Sciatic nerve (tissue), 2 donors: ENCODE measurements at regions not wholly inside any gene's neighbourhood (a gene's known extent, or its start where the extent isn't known, plus 50 kb on each side); places are given as distances from the start of the nearest gene placed in this dataset.
A peak's percentile ranks its signal among the peaks of the same experiment; 100 is the strongest.

Experiments
- ATAC-seq: fragments of 200-7000 bp; cut with Tn5 transposase; one replicate; pipeline ENCODE4 v1.9.1; 2020; ENCODE audit warnings: mild to moderate bottlenecking, moderate library complexity
- DNase-seq: peaks from one replicate; pipeline ENCODE4 v3.0.0-alpha.2; 2020; ENCODE audit warnings: low spot score
- intact Hi-C: fragments of 100-400 bp; cut with DNase I; formaldehyde crosslinking; loops from one replicate; pipeline ENCODE4 v1.14.2; 2022
- donor health status: DM: no; HTN: no; CAD: no.
- donor health status: DM: no; HTN: no; CAD: no.

DNA sequence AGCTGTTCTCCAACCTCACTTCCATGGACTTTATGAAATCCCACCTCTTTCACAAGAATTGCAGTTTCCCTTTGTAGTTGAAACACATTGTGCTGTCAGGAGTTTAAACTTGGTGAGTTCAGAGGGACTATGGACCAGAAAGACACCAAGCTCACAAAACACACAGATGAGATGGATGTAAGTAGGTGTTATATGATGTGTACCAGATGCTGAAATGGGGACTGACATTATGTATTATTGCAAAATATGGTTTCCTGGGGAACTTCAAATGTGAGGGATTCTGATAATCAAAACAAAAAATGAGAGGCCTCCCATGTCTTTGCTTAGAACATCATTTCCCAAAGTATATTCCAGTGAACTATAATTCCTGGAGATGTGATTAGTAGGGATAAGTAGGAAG lies 401.1 kb upstream of the ARID1B start:
- DNase-seq (no peak), ATAC-seq (no peak)
- intact Hi-C loops = no loop called here

GRCh38 chr6:156359912-156360311 lies 417.3 kb upstream of the ARID1B start:
- ATAC-seq (no peak), DNase-seq (no peak)
- intact Hi-C loops = no loop called here

- ATAC-seq (no peak), DNase-seq (no peak)
- intact Hi-C loops = no loop called here
Measured at GRCh38 chr6:156352861-156353260, 424.3 kb upstream of the ARID1B start.

- ATAC-seq = no peak
- intact Hi-C loops = loop anchor here (2.0 kb wide), 1 partner anchor 61 kb away; no protein-coding TSS in a partner anchor
- no peak for DNase-seq
Measured at GRCh38 chr6:156351346-156351966, 425.7 kb upstream of the ARID1B start.

- DNase-seq (no peak), ATAC-seq (no peak)
- intact Hi-C loops = loop anchor here (2.0 kb wide), 1 partner anchor 60 kb away; no protein-coding TSS in a partner anchor
Measured at GRCh38 chr6:156350337-156350736, 426.8 kb upstream of the ARID1B start.

DNA sequence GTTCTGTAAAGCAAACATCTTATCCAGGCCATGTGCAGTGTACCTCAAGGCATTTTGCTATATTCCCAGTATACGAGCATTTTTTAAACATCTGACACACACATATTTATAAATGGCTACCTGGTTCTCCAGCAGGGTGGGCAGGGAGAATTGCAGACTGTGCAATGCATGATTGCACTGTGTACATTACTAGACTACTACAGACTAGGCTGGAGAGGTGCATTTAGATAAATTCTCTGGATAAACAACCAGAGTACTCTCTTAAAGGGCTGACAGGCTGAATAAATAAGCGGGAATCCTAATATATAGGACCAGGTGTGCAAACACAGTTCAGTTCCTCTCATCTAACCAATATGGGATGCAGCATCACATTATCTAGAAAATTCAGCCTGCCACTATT lies 428.3 kb upstream of the ARID1B start:
- DNase-seq (no peak), ATAC-seq (no peak)
- intact Hi-C loops = no loop called here

DNA sequence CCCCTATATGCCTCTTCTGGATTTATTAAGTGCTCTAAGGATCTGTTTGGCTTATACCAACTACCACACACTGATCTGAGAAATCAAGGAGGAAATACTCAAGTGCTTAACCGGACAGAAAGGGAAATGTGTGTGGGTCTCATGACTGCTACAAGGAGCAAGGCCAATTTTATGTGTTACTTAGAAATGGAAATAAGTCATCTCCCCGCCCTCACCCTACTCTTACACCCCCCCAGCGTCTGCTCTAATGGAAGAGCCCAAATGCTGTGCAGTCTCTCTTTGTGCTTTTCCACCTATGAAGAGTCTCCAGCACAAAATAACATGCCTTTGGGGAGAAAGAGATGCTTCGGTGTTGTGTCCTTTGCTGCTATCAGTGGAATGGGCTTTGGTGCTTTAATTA lies 428.8 kb upstream of the ARID1B start:
- intact Hi-C loops = no loop called here
- DNase-seq (no peak), ATAC-seq (peak; percentile 20)

GRCh38 chr6:156347656-156348055 lies 429.5 kb upstream of the ARID1B start:
- no peak for ATAC-seq
- intact Hi-C loops = no loop called here
- DNase-seq = no peak

DNA sequence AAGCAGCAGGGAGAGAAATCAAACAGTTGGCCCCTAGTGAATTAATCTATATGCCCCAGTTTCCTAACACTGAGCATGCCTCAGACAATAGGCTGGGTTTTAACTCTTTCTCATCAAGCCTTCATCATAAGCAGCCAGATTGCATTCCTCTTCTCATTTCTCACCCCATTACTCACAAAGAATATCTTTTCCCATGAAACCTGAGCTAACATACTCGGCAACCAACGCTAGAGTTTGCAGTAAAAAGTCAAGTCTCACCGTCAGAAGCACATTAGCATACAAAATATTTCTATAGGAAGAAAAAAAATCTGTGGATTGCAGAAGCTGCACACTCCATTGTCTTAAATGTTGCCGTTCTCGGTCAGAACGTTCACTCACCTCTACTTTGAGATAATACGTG lies 429.9 kb upstream of the ARID1B start:
- intact Hi-C loops = no loop called here
- DNase-seq (no peak), ATAC-seq (no peak)

- no peak for DNase-seq
- intact Hi-C loops = no loop called here
- no peak for ATAC-seq
Measured at GRCh38 chr6:156345700-156346099, 431.5 kb upstream of the ARID1B start.

DNA sequence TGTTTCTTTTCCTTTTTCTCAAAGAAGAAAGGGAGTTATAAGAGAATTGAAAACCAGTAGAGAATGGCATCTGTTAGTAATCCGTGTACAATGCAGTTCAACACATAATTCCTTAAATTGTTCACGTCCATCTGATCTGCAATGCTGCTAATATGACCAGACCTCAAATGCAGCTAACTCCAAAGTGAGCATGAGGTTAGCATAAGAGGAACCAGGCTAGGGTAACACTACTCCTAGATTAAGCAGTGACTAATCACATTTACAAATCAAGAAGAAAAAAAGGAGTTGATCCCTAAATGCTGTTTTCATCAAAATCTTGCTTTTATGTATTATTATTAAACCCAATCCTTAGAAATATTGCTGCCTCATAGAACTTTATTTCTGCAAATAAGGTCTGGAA lies 432.7 kb upstream of the ARID1B start:
- DNase-seq (no peak), ATAC-seq (no peak)
- intact Hi-C loops = no loop called here

GRCh38 chr6:156337801-156338200 lies 439.4 kb upstream of the ARID1B start:
- intact Hi-C loops = no loop called here
- DNase-seq (no peak), ATAC-seq (no peak)

DNA sequence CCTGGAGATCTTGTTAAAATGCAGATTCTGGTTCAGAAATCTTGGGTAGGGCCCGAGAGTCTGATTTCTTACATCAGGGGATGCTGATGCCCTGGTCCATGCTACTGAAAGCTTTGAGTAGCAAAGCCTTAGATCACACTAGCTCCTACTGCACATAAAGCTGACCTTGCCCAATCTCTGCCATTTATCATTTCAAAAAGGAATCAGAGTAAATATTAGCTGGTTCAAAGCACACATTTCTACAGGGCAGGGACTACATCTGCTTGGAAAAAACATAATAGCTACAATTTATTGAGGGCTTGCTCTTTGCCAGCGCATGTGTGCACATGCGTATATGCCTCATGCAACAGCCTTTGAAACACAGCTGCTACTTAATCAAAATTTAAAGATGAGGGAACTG lies 440.4 kb upstream of the ARID1B start:
- intact Hi-C loops = no loop called here
- ATAC-seq (no peak), DNase-seq (no peak)

GRCh38 chr6:156336089-156336488 lies 441.1 kb upstream of the ARID1B start:
- DNase-seq (no peak), ATAC-seq (no peak)
- intact Hi-C loops = no loop called here

GRCh38 chr6:156334966-156335365 lies 442.2 kb upstream of the ARID1B start:
- DNase-seq = no peak
- intact Hi-C loops = no loop called here
- ATAC-seq = no peak

DNA sequence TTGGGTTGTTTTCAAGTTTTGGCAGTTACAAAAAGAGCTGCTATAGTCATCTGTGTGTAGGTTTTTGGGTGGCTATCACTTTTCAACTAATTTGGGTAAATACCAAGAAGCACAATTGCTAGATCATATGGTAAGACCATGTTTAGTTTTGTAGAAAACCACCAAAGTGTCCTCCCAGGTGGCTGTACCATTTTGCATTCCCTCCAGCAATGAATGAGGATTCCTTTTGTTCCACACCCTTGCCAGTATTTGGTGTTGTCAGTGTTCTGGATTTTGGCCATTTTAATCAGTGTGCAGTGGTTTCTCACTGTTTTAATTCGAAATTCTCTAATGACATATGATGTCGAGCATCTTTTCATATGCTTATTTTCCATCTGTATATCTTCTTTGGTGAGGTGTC lies 457.5 kb upstream of the ARID1B start:
- intact Hi-C loops = no loop called here
- DNase-seq = no peak
- no peak for ATAC-seq

DNA sequence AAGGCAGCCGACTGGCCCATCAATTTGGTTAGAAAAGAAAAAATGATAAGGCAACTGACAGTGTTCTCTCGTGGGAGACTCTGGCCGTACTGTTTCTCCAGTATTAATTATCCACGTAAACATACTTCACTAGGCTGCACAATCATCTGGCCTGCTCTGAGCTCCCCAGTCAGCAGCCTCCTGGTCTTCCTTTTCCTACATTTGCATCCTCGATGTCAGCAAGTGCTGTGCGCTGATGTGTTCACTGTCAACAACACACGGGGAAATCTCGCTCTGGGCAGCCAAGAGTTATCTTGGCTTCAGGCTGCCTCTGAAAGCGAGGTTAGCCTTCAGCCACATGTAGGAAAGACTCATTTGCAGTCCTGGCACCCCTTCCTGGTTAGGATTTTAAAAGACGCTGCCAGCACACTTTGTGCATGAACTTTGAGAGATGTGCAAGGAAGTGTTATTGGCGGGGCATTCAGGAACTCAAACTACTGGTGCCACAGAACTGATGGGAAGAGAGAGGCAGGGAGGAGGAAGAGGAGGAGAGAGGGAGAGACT lies 460.5 kb upstream of the ARID1B start:
- DNase-seq (no peak), ATAC-seq (no peak)
- intact Hi-C loops = no loop called here

DNA sequence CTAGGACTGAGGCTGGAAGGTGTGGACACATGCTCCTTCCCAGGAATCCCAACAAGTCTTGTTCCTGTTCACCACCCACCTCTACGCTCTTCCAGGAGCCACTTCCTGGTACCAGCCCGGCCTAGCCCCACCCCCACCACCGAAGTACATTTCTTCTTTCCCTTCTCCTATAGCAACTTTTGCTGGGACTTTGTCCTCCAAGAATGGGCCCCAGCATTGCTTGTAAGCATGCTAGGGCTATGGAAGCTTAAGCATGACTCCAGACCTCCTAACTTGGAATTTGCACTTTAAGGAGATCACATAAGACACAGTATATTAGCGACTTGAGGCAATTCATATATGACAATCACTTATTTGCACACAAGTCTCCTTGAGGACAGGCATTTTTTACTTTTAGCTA lies 462.0 kb upstream of the ARID1B start:
- DNase-seq (no peak), ATAC-seq (no peak)
- intact Hi-C loops = no loop called here

- ATAC-seq (no peak), DNase-seq (no peak)
- intact Hi-C loops = no loop called here
Measured at GRCh38 chr6:156313037-156313436, 464.1 kb upstream of the ARID1B start.

DNA sequence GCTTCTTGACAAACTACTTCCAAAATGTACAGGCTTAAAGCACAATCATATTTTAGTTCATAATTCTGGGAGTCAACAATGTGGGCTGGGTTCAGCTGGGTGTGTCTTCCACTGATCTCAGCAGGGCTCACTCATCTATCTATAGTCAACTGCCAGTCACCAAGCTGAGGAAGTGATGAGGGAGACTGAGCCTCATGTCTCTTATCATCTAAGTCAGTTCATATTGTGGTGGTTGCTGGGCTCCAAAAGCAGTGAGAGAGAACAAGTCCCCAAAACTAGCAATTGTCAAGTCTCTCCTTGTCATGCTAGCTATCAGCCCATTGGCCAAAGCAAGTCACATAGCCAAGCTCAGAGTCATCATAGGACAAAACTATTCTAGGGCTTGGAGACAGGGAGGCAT lies 465.9 kb upstream of the ARID1B start:
- ATAC-seq (no peak), DNase-seq (no peak)
- intact Hi-C loops = no loop called here

GRCh38 chr6:156310701-156311100 lies 466.5 kb upstream of the ARID1B start:
- intact Hi-C loops = no loop called here
- DNase-seq = no peak
- ATAC-seq = no peak
